ENCODE measurements at regions not wholly inside any gene's neighbourhood (a gene's known extent, or its start where the extent isn't known, plus 50 kb on each side); places are given as distances from the start of the nearest gene placed in this dataset.

DNA sequence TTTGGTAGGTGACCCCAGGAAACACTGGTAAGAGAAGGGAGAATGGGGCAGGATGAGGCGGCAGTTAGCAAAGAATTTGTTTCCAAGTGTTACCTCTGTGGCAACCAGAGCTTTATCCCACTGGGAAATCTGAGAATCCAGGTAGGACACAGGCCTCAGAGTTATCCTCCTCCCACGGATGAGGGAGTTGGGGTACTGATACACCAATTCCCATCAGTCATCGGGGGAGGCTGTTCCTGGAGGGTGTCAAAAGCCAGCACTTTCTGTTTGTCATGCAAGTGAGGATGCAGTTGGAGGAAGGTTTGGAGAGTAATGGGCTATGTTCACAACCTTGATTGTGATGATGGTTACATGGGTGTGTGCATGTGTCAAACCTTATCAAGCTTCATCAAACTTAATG is 221.2 kb upstream of the SFSWAP start:
- TF ChIP-seq, protein P1, sequence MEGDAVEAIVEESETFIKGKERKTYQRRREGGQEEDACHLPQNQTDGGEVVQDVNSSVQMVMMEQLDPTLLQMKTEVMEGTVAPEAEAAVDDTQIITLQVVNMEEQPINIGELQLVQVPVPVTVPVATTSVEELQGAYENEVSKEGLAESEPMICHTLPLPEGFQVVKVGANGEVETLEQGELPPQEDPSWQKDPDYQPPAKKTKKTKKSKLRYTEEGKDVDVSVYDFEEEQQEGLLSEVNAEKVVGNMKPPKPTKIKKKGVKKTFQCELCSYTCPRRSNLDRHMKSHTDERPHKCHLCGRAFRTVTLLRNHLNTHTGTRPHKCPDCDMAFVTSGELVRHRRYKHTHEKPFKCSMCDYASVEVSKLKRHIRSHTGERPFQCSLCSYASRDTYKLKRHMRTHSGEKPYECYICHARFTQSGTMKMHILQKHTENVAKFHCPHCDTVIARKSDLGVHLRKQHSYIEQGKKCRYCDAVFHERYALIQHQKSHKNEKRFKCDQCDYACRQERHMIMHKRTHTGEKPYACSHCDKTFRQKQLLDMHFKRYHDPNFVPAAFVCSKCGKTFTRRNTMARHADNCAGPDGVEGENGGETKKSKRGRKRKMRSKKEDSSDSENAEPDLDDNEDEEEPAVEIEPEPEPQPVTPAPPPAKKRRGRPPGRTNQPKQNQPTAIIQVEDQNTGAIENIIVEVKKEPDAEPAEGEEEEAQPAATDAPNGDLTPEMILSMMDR (IDR thresholded peaks at IDR 0.05; ENCODE audit: low read depth, low read length) = no peak
- TF ChIP-seq POLR2A (IDR thresholded peaks at IDR 0.05; ENCODE audit: extremely low read depth, insufficient read length) (no peak), MYC (IDR thresholded peaks at IDR 0.05; ENCODE audit: low read depth, low read length) (no peak)
- TF ChIP-seq, protein P2, sequence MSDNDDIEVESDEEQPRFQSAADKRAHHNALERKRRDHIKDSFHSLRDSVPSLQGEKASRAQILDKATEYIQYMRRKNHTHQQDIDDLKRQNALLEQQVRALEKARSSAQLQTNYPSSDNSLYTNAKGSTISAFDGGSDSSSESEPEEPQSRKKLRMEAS (IDR thresholded peaks at IDR 0.05; ENCODE audit: low read depth, low read length) = no peak

All from NB4 (cell line).